IPS DF 19.7 (cell line): ENCODE measurements at regions not wholly inside any gene's neighbourhood (a gene's known extent, or its start where the extent isn't known, plus 50 kb on each side); places are given as distances from the start of the nearest gene placed in this dataset.
"Not testable (repeated sequence)": the region's sequence is repeated elsewhere in the genome, so short reads cannot be mapped to it uniquely, and the experiment has no call there.

Source experiments
- DNase-seq: peaks from one replicate; pipeline ENCODE4 v3.0.0-alpha.2; 2013; ENCODE audit warnings: low read depth, low spot score

GRCh38 chrX:121853762-121854613 lies 806.6 kb downstream of the GLUD2 start:
- no peak for DNase-seq

- DNase-seq, result no peak
Measured at GRCh38 chrX:121854614-121854911, 807.2 kb downstream of the GLUD2 start.

GRCh38 chrX:121858867-121859647 lies 811.6 kb downstream of the GLUD2 start:
- DNase-seq, result no peak

GRCh38 chrX:121863976-121864375 lies 816.6 kb downstream of the GLUD2 start:
- DNase-seq, result no peak

DNA sequence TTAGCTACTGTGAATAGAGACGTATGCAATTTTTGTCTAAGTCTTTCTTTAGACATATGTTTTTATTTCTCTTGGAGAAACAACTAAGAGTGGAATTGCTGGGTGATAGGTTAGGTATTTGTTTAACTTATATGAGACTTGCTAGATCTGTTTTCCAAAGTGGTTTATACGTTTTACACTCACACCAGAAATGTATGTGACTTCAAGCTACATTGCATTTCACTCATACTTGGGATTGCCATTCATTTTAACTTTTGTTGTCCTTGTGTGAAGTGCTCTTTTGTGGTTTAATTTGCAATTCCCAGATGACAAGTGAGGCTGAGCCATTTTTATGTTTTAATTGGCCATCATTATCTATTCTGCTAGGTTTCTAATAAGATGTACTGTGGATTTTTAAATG lies 817.2 kb downstream of the GLUD2 start:
- DNase-seq, result no peak

GRCh38 chrX:121869876-121870477 lies 822.6 kb downstream of the GLUD2 start:
- DNase-seq, result no peak

- DNase-seq, result no peak
Measured at GRCh38 chrX:121871122-121871521, 823.7 kb downstream of the GLUD2 start.

DNA sequence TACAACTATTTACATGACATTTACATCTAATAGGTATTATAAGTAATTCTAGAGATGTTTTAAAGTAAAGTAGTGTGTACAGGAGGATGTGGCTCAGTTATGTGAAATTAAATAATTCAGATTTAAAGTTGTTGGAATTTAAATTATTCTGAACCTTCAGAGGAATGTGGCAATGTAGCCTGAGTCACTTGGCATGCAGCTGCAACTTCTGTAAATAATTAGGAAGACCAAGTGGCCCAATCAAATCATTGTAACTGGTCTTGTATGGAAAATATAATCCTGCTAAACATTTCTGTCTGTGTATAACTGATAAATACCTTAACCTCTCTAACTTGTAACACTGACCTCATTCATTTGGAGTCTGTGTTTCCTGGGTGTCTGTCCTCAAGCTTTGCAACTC lies 828.9 kb downstream of the GLUD2 start:
- DNase-seq, result no peak

DNA sequence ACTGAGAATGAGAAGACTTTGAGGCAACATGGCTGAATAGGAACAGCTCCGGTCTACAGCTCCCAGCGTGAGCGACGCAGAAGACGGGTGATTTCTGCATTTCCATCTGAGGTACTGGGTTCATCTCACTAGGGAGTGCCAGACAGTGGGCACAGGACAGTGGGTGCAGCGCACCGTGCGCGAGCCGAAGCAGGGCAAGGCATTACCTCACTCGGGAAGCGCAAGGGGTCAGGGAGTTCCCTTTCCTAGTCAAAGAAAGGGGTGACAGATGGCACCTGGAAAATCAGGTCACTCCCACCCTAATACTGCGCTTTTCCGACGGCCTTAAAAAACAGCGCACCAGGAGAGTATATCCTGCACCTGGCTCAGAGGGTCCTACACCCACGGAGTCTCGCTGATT lies 829.9 kb downstream of the GLUD2 start:
- DNase-seq, result not testable (repeated sequence)

- no peak for DNase-seq
Measured at GRCh38 chrX:121886557-121886956, 839.1 kb downstream of the GLUD2 start.

DNA sequence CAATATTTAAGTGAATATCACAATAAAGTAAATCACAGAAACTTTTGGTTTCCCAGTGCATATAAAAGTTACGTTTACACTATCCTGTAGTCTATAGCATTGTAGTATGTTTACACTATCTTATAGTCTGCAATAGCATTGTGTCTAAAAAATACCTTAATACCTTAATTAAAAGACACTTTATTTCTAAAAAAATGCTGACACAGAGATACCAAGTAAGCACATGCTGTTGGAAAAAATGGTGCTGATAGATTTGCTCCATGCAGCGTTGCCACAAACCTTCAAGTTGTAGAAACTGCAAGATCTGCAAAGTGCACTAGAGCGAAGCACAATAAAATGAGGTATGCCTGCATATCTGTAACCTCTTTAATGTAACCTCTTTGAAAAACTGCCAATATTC lies 847.3 kb downstream of the GLUD2 start:
- DNase-seq, result no peak

DNA sequence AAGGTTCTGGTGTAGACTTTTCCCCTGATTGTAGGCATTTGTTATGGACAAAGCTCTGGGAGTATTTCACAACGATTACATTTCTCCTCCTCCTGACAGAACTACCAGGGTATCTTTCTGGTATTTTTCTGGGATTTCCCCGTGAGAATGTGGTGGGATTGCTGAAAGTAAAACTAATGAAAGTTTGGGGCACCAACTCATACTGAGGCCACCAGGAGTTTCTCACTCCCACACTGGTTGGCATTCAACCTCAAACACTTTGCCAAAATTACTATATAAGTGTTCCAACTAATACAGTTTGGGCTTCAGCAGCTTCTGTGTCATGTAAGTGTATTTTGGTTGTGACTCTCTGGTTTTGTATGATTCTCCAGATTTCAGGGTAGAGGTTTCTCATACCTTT lies 855.1 kb downstream of the GLUD2 start:
- no peak for DNase-seq

- DNase-seq, result no peak
Measured at GRCh38 chrX:121903961-121904360, 856.6 kb downstream of the GLUD2 start.

DNA sequence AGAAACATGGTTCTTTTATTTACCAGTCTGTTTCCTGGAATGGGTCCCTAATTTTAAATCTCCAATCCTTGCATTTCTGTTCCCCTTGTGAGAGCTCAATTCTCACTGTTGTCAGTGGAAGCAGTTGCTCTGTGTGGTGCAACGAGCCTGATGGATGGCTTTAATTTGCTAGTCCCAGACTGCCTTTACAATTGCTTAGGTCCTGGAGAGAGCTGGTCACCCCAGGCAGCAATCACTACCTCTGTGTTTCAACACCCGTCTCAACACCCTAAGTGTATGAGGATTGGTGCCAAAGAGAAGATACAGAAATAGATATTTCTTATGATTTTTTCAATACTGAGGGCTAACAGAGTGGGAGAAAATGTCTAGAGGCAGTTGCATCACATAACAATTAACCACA lies 873.8 kb downstream of the GLUD2 start:
- no peak for DNase-seq

- DNase-seq, result no peak
Measured at GRCh38 chrX:121931567-121931966, 884.2 kb downstream of the GLUD2 start.

DNA sequence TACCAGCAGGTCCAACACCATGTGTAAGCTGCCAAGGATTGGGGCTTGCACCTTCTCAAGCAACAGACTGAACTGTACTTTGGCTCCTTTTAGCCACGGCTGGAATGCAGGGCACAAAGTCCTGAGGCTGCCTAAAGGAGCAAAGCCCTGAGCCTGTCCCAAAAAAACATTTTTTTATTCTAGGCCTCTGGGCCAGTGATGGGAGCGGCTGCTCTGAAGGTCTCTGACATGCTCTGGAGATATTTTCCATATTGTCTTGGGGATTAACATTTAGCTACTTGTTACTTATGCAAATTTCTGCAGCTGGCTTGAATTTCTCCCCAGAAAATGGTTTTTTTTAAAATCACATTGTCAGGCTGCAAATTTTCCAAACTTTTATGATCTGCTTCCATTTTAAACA lies 885.3 kb downstream of the GLUD2 start:
- no peak for DNase-seq

DNA sequence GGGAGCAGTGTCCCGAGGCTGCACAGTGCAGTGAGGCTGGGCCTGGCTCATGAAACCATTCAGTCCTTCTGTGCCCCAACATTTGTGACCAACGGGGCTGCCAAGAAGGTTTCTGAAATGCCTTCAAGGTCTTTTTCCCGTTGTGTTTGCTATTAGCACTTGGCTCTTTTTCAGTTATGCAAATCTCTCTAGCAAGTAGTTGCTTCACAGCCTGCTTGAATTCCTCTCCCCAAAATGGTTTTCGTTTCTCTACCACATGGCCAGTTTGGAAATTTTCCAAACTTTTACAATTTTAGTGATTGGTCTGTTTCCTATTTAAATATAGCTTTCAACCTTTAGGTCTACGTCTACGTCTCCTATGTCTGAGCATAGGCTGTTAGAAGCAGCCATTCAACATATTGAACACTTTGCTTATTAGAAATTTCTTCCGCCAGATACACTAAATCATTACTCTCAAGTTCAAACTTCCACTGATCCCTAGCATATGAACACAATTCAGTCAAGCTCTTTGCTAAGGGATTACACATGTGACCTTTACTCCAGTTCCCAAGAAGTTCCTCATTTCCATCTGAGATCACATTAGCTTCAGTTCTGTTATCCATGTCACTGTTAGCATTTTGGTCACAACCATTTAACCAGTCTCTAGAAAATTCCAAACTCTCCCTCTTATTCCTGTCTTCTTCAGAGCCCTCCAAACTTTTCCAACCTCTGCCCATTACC lies 901.8 kb downstream of the GLUD2 start:
- no peak for DNase-seq

DNA sequence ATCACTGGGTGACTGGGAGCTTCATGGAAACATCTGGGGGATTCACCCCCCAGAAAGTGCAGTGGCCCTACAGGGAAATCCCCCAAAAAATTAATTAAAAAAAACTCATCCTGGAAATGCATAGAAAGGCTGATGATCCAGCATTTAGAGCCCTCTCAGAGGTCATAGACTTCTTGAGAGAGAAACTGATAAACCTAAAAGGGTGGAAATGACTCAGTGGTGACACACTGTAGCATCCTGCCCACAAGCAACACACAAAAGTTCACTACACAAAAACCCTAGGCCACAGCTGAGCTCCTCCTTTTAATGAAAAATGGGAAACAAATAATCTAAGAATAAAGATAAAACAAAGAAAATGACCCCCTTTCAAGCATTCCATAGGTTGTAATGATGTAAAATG lies 911.5 kb downstream of the GLUD2 start:
- DNase-seq, result no peak

- DNase-seq, result no peak
Measured at GRCh38 chrX:121975671-121976070, 928.3 kb downstream of the GLUD2 start.

DNA sequence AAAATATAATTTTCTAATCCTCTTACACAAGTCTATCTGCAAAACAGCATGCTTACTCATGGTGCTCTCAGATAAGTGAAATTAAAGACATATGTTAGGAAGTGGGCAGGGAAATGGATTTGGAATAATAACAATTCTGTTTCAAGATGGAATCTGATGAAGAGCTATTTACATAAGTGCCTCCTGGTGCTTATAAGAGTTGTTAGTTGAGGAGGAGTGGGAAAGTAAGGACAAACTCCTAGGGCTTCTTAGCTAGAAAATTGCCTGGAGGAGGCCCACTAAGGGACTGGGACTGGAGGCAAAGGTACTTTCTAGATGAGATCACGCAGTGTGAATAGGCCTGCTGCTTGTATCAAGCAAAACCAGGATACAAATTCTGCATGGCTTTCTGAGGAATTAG lies 939.8 kb downstream of the GLUD2 start:
- DNase-seq, result no peak

GRCh38 chrX:121987835-121988234 lies 940.4 kb downstream of the GLUD2 start:
- no peak for DNase-seq

DNA sequence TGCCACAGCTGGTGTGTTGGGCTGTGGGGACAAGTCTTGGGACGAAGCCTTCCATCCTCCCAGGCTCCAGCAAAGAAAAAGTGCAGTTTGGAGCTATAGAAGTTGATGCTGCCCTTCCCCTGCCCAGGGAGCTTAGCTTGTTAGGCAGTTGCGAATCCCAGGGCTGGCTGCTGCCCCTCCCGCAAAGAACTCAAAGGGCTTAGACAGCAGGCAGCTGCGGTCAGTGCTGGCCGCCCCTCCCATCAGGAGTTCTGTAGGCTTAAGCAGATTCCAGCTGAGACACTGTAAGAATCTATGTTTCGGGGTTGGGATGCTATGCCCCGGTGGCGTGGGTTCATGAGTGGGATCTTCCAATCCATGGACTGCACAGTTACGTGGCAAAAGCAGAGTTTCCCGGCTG lies 956.7 kb downstream of the GLUD2 start:
- DNase-seq, result no peak
